H9 (cell line): ENCODE measurements at regions not wholly inside any gene's neighbourhood (a gene's known extent, or its start where the extent isn't known, plus 50 kb on each side); places are given as distances from the start of the nearest gene placed in this dataset.

Experiments
- DNase-seq: peaks from one replicate; pipeline ENCODE4 v3.0.0-alpha.2; 2017
- H2AFZ ChIP-seq: one replicate; pipeline ENCODE4 v1.6.1; 2013; ENCODE audit warnings: mild to moderate bottlenecking, low read length, control low read depth, moderate library complexity
- H2AK5ac ChIP-seq: 2 replicates; pipeline ENCODE4 v1.6.1; 2013; ENCODE audit warnings: low read length, control low read depth, mixed read lengths; ENCODE audit not compliant: insufficient read length
- H2BK120ac ChIP-seq: one replicate; pipeline ENCODE4 v1.6.1; 2013; ENCODE audit warnings: low read depth, mild to moderate bottlenecking, low read length, control low read depth, inconsistent platforms; ENCODE audit not compliant: poor library complexity, severe bottlenecking
- H2BK12ac ChIP-seq: 2 replicates; pipeline ENCODE4 v1.6.1; 2013; ENCODE audit warnings: low read length, control low read depth, mixed read lengths, low read depth; ENCODE audit not compliant: insufficient read length
- H2BK15ac ChIP-seq: 2 replicates; pipeline ENCODE4 v1.6.1; 2013; ENCODE audit warnings: low read depth, low read length, control low read depth
- H2BK20ac ChIP-seq: one replicate; pipeline ENCODE4 v1.6.1; 2013; ENCODE audit warnings: low read depth, mild to moderate bottlenecking, low read length, control low read depth, inconsistent platforms; ENCODE audit not compliant: poor library complexity, severe bottlenecking
- H2BK5ac ChIP-seq: 2 replicates; pipeline ENCODE4 v1.6.1; 2013; ENCODE audit warnings: low read length, control low read depth, mixed read lengths; ENCODE audit not compliant: insufficient read length
- H3K14ac ChIP-seq: 2 replicates; pipeline ENCODE4 v1.6.1; 2013; ENCODE audit warnings: low read length, control low read depth; ENCODE audit not compliant: insufficient read depth
- H3K18ac ChIP-seq: 2 replicates; pipeline ENCODE4 v1.6.1; 2013; ENCODE audit warnings: low read depth, mild to moderate bottlenecking, mixed read lengths, low read length, control low read depth; ENCODE audit not compliant: insufficient read length
- H3K23ac ChIP-seq: 2 replicates; pipeline ENCODE4 v1.6.1; 2013; ENCODE audit warnings: low read length, control low read depth, mixed read lengths, low read depth; ENCODE audit not compliant: insufficient read length
- H3K23me2 ChIP-seq: 2 replicates; pipeline ENCODE4 v1.6.1; 2013; ENCODE audit warnings: low read depth, mild to moderate bottlenecking, mixed read lengths, low read length, control low read depth; ENCODE audit not compliant: insufficient read length, poor library complexity, severe bottlenecking
- H3K27ac ChIP-seq: 2 replicates; pipeline ENCODE4 v1.5.1; 2013; ENCODE audit warnings: low read length, control low read depth, mixed read lengths, low read depth; ENCODE audit not compliant: insufficient read length
- H3K27me3 ChIP-seq: 2 replicates; pipeline ENCODE4 v1.6.1; 2013; ENCODE audit warnings: low read length, control low read depth, inconsistent platforms; ENCODE audit not compliant: insufficient read depth
- H3K4ac ChIP-seq: 2 replicates; pipeline ENCODE4 v1.6.1; 2013; ENCODE audit warnings: low read depth, mild to moderate bottlenecking, control low read depth, inconsistent platforms, low read length, moderate library complexity
- H3K4me1 ChIP-seq: 2 replicates; pipeline ENCODE4 v1.6.1; 2013; ENCODE audit warnings: low read length, control low read depth, inconsistent platforms; ENCODE audit not compliant: insufficient read depth
- H3K4me2 ChIP-seq: 2 replicates; pipeline ENCODE4 v1.6.1; 2013; ENCODE audit warnings: low read length, control low read depth, mixed read lengths; ENCODE audit not compliant: insufficient read length, insufficient read depth
- H3K56ac ChIP-seq: 2 replicates; pipeline ENCODE4 v1.6.1; 2013; ENCODE audit warnings: low read depth, mild to moderate bottlenecking, mixed read lengths, low read length, control low read depth; ENCODE audit not compliant: insufficient read length
- H3K79me1 ChIP-seq: 2 replicates; pipeline ENCODE4 v1.6.1; 2013; ENCODE audit warnings: low read depth, mild to moderate bottlenecking, moderate library complexity, low read length, control low read depth, inconsistent platforms; ENCODE audit not compliant: insufficient read depth, poor library complexity, severe bottlenecking
- H3K79me2 ChIP-seq: 2 replicates; pipeline ENCODE4 v1.6.1; 2013; ENCODE audit warnings: low read length, control low read depth, inconsistent platforms; ENCODE audit not compliant: insufficient read depth
- H3K9ac ChIP-seq: 2 replicates; pipeline ENCODE4 v1.6.1; 2013; ENCODE audit warnings: low read length, control low read depth, mixed read lengths; ENCODE audit not compliant: insufficient read length; ENCODE audit errors: extremely low read depth
- H3K9me3 ChIP-seq: one replicate; pipeline ENCODE4 v1.6.1; 2013; ENCODE audit warnings: low read depth, low read length, inconsistent platforms; ENCODE audit not compliant: control insufficient read depth
- H3T11ph ChIP-seq: one replicate; pipeline ENCODE4 v1.6.1; 2013; ENCODE audit warnings: mild to moderate bottlenecking, low read length, control low read depth, inconsistent platforms
- H4K20me1 ChIP-seq: one replicate; pipeline ENCODE4 v1.6.1; 2013; ENCODE audit not compliant: control insufficient read depth, insufficient read length, insufficient read depth
- H4K5ac ChIP-seq: 2 replicates; pipeline ENCODE4 v1.6.1; 2013; ENCODE audit warnings: low read depth, mild to moderate bottlenecking, mixed read lengths, low read length, control low read depth; ENCODE audit not compliant: insufficient read length
- H4K8ac ChIP-seq: replicated peaks from 2 replicates; pipeline ENCODE4 v1.6.1; 2013; ENCODE audit warnings: low read length, control low read depth, mixed read lengths, low read depth; ENCODE audit not compliant: insufficient read length
- H4K91ac ChIP-seq: 2 replicates; pipeline ENCODE4 v1.6.1; 2013; ENCODE audit warnings: low read depth, mild to moderate bottlenecking, moderate library complexity, mixed read lengths, low read length, control low read depth; ENCODE audit not compliant: insufficient read length
- H3K27ac Mint-ChIP-seq, 3 experiments: 2 replicates in 2 of 3; 3 replicates in 1 of 3; pipeline ENCODE4 v1.8.0; 2020 to 2021; ENCODE audit warnings: mixed read lengths in 3 of 3, mild to moderate bottlenecking in 1 of 3, moderate library complexity in 1 of 3
- H3K27me3 Mint-ChIP-seq: 2 replicates; pipeline ENCODE4 v1.8.0; 2021; ENCODE audit warnings: low read depth, mild to moderate bottlenecking, moderate library complexity, mixed read lengths
- H3K36me3 Mint-ChIP-seq, 3 experiments: 2 replicates in 2 of 3; 3 replicates in 1 of 3; pipeline ENCODE4 v1.8.0; 2020 to 2021; ENCODE audit warnings: low read depth in 3 of 3, mixed read lengths in 3 of 3; ENCODE audit not compliant: insufficient read depth in 1 of 3
- H3K4me1 Mint-ChIP-seq, 2 experiments: 2 replicates each; pipeline ENCODE4 v1.8.0; 2020; ENCODE audit warnings: mixed read lengths in 2 of 2
- H3K4me3 Mint-ChIP-seq, 2 experiments: 2 replicates in 1 of 2; 3 replicates in 1 of 2; pipeline ENCODE4 v1.8.0; 2020 to 2021; ENCODE audit warnings: mild to moderate bottlenecking in 2 of 2, mixed read lengths in 2 of 2, moderate library complexity in 1 of 2
- H3K9me3 Mint-ChIP-seq, 2 experiments: 2 replicates in 1 of 2; 3 replicates in 1 of 2; pipeline ENCODE4 v1.8.0; 2020; ENCODE audit warnings: mild to moderate bottlenecking in 2 of 2, mixed read lengths in 2 of 2, moderate library complexity in 1 of 2
- WGBS: extraction: QIAGEN DNeasy Blood & Tissue Kit; methylation state at CpG from one replicate; pipeline ENCODE4 v1.1.7; 2013; ENCODE audit warnings: missing lambda C conversion rate, low lambda C conversion rate, mixed read lengths; ENCODE audit not compliant: insufficient read length; ENCODE audit errors: extremely low coverage; 5-methylcytosine and 5-hydroxymethylcytosine counted together
- TF ChIP-seq, protein P1 (sequence below): fragments of 200-600 bp; sonication (generic); conservative IDR thresholded peaks from 3 replicates; pipeline ENCODE4 v1.8.0; 2021; ENCODE audit warnings: antibody characterized with exemption, mild to moderate bottlenecking

DNA sequence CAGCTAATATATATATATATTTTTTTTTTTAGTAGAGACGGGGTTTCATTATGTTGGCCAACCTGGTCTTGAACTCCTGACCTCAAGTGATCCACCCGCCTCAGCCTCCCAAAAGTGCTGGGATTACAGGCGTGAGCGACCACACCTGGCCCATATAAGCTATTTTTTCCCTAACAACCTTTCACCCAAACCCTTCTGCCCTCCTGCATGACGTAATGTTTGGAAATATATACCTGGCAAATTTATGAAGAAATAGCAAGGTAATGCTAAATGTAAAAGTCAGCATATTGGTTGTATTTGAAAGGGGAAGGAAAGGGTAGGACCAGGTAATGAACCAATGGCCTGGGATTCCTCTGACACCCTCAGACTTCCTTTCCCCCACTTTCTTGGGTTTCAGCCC lies 325.5 kb upstream of the ARID1B start:
- no peaks in the 10 kb centered on the region for H3K36me3 Mint-ChIP-seq
- H3K79me2 ChIP-seq = no peaks in the 10 kb centered on the region

More for the DNA sequence above, 325.5 kb upstream of the ARID1B start:
- no peaks in the 10 kb centered on the region for H3K4me1 ChIP-seq
- Mint-ChIP-seq H3K9me3 (no peaks in the 10 kb centered on the region; a peak in 2 of 5 replicates), H3K4me3 (no peak overlapping the region), H3K27me3 (no peaks in the 10 kb centered on the region), H3K27ac (no peak overlapping the region), H3K4me1 (no peaks in the 10 kb centered on the region)
- H3K79me1 ChIP-seq = no peaks in the 10 kb centered on the region
- no peak overlapping the region for H2BK120ac ChIP-seq
- no peak overlapping the region for H2BK12ac ChIP-seq
- TF ChIP-seq, protein P1, sequence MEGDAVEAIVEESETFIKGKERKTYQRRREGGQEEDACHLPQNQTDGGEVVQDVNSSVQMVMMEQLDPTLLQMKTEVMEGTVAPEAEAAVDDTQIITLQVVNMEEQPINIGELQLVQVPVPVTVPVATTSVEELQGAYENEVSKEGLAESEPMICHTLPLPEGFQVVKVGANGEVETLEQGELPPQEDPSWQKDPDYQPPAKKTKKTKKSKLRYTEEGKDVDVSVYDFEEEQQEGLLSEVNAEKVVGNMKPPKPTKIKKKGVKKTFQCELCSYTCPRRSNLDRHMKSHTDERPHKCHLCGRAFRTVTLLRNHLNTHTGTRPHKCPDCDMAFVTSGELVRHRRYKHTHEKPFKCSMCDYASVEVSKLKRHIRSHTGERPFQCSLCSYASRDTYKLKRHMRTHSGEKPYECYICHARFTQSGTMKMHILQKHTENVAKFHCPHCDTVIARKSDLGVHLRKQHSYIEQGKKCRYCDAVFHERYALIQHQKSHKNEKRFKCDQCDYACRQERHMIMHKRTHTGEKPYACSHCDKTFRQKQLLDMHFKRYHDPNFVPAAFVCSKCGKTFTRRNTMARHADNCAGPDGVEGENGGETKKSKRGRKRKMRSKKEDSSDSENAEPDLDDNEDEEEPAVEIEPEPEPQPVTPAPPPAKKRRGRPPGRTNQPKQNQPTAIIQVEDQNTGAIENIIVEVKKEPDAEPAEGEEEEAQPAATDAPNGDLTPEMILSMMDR = no peak
- H3K23me2 ChIP-seq = no peaks in the 10 kb centered on the region
- H3K27ac ChIP-seq = no peak overlapping the region
- H2AFZ ChIP-seq = no peak overlapping the region
- no peak overlapping the region for H3K9ac ChIP-seq
- H3K27me3 ChIP-seq = no peaks in the 10 kb centered on the region
- H2AK5ac ChIP-seq = no peak overlapping the region
- H3T11ph ChIP-seq = no peak overlapping the region
- H4K8ac ChIP-seq = no peak overlapping the region
- no peak overlapping the region for H4K5ac ChIP-seq
- H2BK5ac ChIP-seq = no peak overlapping the region
- no peaks in the 10 kb centered on the region for H4K20me1 ChIP-seq
- no peak overlapping the region for H3K56ac ChIP-seq
- H3K14ac ChIP-seq = no peak overlapping the region
- no peaks in the 10 kb centered on the region for H3K9me3 ChIP-seq
- no peak overlapping the region for H3K4ac ChIP-seq
- no peak overlapping the region for H2BK15ac ChIP-seq
- H3K4me2 ChIP-seq = no peak overlapping the region
- DNase-seq = no peak
- H2BK20ac ChIP-seq = no peak overlapping the region
- H3K18ac ChIP-seq = no peak overlapping the region
- H4K91ac ChIP-seq = no peak overlapping the region
- WGBS = no CpG with 5 or more reads among the region's 5 CpGs
- H3K23ac ChIP-seq = no peak overlapping the region
